NOMO-1 (cell line): ENCODE measurements at regions not wholly inside any gene's neighbourhood (a gene's known extent, or its start where the extent isn't known, plus 50 kb on each side); places are given as distances from the start of the nearest gene placed in this dataset.

Experiments used
- DNase-seq, 2 experiments: peaks; one replicate each; lab custom pipeline; 2025; ENCODE audit not compliant: unreplicated experiment in 2 of 2; lab: John Stamatoyannopoulos, UW

DNA sequence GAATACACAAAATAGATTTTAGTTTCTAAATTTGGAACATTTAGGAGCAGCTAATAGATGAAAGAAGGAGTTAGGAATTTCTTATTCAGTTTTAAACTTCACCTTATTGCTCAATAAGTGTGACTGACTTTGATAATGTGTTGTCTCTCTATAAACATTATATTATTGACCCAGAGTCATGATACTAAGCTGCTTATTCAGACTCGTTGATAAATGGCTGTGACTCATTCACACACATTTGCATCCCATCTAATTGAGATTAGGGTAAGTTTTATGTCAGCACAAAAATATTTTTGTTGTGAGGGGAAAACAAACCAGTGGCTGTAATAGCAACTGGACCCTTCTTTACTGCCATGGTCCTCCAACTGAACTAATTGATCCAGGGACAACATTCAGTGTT, 137.6 kb downstream of the GOLIM4 start:
- DNase-seq, result no peak

- no peak for DNase-seq
These were observed 142.8 kb downstream of the GOLIM4 start for GRCh38 chr3:167952969-167953368.

GRCh38 chr3:167950212-167950611, 145.5 kb downstream of the GOLIM4 start:
- DNase-seq, result no peak

DNA sequence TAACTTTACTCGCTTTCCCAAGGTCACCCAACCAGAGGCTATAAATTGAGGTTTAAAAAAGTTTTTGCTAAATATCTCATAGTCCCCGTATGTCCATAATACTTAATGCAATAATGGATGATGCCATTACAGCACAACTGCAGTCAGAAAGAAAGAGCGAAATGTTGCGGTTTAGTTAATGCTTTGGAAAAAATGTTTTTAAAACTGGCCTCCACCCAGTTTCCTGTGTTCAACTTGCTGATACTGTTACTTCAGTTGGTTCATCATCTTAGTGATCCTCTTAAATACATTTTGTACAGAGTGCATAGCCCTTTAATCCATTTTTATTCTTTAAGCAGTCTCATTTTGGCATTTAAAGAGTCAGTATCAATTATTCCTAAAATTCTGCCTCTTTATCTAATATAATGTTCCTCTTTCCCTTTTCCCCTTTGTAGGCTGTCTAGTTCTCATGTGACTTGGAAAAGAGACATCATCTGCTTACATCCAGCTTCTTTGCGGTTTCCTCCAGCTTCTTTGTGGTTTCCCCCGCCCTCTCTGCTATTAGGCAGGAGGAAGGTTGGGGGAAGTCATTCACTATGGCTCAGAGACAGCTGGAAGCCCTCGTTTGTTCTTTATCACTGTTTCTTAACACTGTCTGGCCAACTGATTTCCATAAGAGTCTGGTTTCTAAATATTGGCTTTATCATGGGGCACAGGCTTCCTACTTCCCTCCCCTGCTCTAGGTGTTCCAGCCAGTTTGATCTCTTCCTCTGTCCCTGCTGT, 154.3 kb downstream of the GOLIM4 start:
- DNase-seq, result peak; percentile 66 to 89

DNA sequence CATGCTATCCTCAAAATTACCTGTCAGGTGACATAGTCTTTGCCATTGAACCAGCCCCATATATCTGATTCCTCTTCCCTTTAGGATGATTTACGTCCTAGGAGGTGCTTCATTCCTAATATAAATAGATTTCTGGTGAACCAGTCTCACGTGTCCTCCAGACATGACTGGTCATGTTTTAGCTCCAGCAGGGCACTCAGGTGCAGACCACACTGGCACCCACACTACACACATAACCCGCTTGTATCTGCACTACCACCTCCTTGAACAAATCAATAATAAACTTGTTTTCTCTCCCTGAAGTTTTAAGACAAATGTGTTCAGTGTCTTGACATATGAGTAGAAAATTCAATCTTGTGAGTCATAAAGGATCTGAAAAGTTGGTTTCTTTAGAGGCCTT, 155.5 kb downstream of the GOLIM4 start:
- DNase-seq, result no peak

GRCh38 chr3:167938516-167938915, 157.2 kb downstream of the GOLIM4 start:
- no peak for DNase-seq

- no peak for DNase-seq
These were observed 159.7 kb downstream of the GOLIM4 start for GRCh38 chr3:167936019-167936418.

DNA sequence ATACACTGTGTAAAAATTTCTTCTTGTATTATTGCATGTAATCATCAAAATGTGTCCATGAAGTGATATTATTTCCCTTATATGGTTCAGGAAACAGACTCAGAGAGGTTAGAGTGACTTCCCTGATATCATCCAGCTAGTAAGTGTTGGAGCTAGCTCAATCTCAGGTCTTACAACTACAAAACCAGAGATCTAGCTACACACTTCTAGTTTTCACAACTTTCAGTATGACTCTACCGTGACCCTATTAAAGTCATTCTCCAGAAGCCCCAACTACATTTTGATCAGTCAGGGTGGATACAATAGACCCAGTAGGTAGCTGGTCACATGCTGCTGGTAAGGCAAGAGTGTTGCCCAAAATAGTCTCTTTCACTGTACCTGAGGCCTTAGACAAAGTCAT, 165.3 kb downstream of the GOLIM4 start:
- DNase-seq, result no peak

DNA sequence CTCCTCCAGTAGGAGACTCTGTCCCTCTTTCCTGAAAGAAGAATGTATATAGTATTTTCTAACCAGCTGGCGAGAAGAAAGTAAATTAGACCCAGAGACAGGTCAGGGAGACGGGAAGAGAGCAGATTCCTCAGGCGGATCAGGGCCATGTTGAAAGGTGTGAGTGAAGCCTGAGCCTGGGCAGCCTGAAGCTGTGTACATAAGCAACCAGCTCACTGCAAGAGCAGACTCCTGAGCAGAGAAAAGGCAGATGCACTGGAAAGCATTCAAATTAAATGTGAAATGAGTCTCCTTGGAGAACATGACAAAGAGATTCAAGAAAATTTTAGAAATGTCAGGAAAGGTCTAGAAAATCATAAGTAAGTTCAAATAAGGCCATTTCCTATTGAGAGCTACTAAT, 165.8 kb downstream of the GOLIM4 start:
- DNase-seq, result no peak

DNA sequence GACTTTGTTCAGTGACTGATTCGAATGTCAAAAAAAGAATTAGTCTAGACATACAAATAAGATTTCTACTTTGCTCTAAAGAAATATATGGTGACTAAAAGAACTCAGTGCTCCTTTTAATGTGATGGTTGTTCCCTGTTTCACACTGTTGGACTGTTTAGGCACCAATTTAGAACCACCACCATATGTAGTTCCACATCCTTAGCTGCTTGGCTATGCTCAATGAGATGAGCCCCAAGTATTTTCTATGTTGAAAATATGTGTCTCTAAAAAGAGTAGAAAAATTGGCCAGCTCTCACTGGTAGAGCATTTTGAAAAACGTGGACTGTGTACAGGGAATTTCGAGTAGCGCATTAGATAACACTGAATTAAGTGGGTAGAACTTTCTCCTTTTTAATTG, 167.3 kb downstream of the GOLIM4 start:
- no peak for DNase-seq

DNA sequence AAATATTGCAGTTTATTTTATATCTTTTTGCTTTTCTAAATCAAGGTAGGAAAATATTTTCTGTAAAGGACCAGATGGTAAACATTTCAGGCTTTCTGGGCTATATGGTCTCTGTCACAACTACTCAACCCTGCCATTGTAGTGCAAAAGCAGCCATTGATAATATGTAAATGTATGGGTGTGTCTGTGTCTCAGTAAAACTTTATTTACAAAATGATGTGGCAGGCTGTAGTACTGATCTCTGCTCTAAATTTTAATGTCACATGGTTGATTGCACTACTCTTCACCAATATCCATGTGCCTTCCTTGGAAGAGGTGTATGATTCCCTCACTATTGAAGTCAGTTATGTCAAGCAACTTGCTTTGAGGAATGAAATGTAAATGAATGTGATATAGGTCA, 175.0 kb downstream of the GOLIM4 start:
- DNase-seq, result no peak

- DNase-seq, result no peak
These were observed 176.1 kb downstream of the GOLIM4 start for GRCh38 chr3:167919590-167919989.

DNA sequence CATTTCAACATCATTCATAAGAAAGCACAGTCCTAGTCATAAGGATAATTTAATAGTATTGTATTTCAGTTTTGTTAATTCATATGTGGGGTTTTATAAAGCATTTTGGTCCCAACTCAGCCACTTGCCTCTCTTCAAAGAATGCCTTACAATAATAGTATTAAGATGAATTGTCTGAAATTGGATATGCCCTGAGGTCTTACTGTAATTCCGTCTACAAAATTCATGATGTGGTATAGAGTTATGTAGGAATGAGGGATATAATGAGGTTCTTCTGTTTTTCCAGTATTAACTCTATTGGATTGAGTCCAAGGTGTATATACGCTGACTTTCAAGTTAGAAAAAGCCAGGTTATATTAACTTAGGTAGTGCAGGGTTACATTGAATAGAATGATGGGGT, 177.0 kb downstream of the GOLIM4 start:
- no peak for DNase-seq

DNA sequence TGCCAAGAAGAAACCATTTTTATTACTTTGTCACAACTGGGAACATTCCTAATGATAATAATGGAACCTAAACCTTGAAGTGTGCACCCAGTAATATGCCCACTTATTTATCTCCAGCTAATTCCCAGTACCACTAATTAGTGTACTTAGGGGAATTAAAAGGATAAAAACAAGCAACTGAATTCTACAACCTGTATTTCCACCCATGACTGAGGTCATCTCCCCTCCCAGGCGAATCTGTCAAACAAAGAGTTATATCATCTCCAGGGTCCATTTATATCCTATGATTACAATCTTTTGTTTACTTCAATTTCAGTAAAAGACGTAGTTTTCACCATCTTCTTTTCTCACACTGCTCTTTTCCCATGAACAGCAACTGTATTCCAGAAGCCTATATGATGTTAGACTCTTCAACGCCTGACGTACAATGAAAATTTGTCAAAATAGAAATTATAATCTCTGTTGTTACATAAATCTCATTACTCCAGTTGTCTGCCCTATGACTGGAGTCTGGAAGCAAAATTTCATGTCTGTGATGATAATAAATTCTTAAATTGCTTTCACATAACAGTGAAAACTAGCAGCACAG, 177.6 kb downstream of the GOLIM4 start:
- DNase-seq, result no peak

DNA sequence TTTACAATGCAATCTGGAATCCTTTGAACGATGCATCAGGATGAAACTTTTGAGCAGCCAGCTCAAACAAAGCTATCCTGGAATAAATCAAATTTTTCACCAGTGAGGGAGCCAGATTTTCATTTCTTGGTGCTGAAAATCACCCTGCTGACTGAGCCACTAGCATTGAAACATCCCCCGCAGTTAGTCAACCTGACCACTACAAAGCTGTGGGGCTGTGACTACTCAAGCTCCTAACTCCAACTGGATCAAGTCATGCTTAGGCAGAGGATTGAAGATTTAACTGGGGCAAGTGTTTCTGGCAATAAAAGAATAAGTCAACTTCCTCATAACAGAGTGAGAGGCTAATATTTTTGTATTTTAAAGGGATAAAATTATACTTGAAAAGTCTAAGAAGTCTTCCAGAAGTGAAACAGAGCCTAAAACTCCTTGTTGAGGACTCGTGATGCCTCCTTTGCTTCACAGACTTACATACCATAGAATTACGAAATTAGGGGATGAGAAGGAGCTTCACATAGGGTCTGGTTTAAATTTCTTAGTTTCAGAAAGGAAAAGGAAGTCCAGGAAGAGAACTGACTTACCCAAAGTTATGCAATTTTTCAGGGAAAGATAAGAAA, 177.8 kb downstream of the SERPINI1 start:
- DNase-seq, result peak; percentile 15 to 46

- no peak for DNase-seq
These were observed 174.4 kb downstream of the SERPINI1 start for GRCh38 chr3:167909952-167910351.

DNA sequence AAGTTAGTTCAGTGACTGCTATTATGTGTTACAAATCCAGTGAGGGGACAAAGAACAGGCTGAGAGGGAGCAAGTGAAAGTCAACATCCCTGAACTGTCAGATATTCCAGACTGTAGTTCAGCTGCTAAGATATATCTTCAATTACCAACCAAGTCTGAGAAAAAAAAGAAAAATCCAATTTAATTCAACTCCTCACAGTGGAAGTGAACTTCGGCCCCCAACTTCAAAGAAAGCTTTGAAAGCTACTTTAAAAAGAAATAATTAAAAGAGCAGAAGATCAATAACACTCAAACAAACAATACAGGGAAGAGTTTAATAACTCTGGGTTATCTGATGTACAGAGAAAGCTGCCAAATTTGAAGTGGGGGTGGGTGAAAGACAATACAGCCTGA, 174.0 kb downstream of the SERPINI1 start:
- DNase-seq, result no peak

GRCh38 chr3:167908746-167909503, 173.4 kb downstream of the SERPINI1 start:
- no peak for DNase-seq

DNA sequence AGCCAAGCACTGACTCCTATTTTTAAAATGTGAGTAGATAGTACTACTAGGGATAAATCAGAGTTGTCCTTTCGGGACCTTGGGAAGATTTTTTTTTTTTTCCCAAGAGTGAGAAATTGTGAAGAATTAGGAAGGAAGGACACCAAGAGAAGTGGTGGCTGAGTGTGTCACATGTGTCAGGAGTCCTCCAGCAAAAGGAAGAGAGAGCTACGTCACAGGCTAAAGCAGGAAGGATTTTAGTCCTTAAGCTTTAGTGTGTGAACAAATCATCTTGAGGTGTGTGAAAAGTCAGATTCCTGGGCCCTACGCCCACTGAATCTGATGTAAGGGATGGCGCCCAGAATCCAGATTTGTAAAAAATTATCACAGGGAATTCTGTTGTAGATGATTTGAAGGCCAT, 172.7 kb downstream of the SERPINI1 start:
- DNase-seq, result no peak

- no peak for DNase-seq
These were observed 165.6 kb downstream of the SERPINI1 start for GRCh38 chr3:167901138-167901537.

GRCh38 chr3:167899093-167899492, 163.6 kb downstream of the SERPINI1 start:
- DNase-seq, result peak; percentile 83 to 97
